NK-92 treated with Interleukin-12 subunit alpha and Interleukin-12 subunit beta, amount 100 ng/mL, for 24 hours (cell line): ENCODE measurements at regions not wholly inside any gene's neighbourhood (a gene's known extent, or its start where the extent isn't known, plus 50 kb on each side); places are given as distances from the start of the nearest gene placed in this dataset.
"Not testable (repeated sequence)": the region's sequence is repeated elsewhere in the genome, so short reads cannot be mapped to it uniquely, and the experiment has no call there.

ENCODE experiments used
- DNase-seq: peaks from one replicate; lab custom pipeline; 2025; lab: John Stamatoyannopoulos, UW

GRCh38 chr5:68021916-68022315, 193.6 kb upstream of the PIK3R1 start:
- no peak for DNase-seq

GRCh38 chr5:68021227-68021626, 194.3 kb upstream of the PIK3R1 start:
- no peak for DNase-seq

DNA sequence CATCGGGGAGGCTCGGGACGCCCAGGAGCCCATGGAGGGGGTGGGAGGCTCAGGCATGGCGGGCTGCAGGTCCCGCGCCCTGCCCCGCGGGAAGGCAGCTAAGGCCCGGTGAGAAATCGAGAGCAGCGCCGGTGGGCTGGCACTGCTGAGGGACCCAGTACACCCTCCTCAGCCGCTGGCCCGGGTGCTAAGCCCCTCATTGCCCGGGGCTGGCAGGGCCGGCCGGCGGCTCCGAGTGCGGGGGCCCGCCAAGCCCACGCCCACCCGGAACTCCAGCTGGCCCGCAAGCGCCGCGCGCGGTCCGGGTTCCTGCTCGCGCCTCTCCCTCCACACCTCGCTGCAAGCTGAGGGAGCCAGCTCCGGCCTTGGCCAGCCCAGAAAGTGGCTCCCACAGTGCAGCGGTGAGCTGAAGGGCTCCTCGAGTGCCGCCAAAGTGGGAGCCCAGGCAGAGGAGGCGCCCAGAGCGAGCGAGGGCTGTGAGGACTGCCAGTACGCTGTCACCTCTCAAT, 195.0 kb upstream of the PIK3R1 start:
- DNase-seq = not testable (repeated sequence)

DNA sequence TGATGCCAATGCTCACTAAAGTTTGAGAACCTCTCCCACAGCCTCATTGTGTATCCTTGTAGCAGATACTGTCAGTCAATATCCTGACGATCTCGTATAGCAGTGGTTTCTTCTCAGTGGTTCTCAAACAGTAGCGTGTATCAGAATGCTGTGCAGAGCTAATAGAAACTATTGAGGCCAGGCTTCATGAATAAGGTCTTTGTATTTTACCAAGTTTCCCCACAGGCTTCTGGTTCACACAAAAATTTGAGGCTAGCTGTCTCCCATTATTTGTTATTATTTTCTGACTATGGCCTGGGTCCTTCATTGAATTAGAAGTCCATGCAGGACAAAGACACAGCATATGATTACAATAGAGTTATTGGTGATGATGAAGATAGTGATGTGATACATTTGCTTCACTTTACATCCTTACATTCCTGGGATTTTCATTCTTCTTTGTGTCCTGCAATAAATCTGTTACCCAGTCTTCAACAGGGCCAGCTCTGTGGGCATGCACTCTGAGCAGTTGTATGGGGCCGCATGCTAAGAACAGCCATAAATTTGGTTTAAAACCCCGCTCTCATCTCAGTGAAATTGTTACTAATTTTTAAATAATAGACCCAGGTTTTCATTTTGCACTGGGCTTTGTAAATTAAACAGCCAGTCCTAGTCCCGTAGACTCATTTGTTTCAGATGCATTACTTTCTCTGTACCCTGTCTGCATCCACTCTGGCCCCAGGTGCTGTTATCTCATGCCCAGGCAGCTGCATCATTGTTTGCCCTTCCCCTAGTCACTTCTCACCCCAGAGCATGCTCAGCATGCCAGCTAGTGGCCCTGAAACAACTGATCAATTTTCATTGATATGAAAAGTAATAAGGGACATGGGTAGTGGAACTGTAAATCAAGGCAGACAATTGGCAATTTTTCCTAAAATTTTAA, 199.9 kb upstream of the PIK3R1 start:
- DNase-seq = no peak

DNA sequence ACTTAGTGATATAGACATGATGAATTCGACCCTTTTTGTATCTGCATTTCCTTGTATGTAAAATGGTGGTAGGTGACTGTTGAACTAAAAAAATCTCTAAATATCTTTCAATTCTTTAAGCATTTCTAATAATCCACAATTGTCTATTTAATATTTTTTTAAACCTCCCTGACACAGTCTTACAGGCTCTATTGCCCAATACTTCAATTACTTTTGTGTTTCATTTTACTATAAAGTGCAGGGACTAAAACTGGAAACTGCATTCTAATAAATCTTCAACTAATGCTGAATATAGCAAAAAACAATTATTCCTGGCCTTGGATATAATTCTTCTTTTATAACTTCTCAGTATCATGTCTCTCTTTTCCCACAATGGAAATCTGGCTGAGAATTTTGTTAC, 202.7 kb upstream of the PIK3R1 start:
- DNase-seq = no peak

- DNase-seq = no peak
Measured at GRCh38 chr5:68012429-68012828, 203.1 kb upstream of the PIK3R1 start.

GRCh38 chr5:68011801-68012200, 203.8 kb upstream of the PIK3R1 start:
- no peak for DNase-seq

DNA sequence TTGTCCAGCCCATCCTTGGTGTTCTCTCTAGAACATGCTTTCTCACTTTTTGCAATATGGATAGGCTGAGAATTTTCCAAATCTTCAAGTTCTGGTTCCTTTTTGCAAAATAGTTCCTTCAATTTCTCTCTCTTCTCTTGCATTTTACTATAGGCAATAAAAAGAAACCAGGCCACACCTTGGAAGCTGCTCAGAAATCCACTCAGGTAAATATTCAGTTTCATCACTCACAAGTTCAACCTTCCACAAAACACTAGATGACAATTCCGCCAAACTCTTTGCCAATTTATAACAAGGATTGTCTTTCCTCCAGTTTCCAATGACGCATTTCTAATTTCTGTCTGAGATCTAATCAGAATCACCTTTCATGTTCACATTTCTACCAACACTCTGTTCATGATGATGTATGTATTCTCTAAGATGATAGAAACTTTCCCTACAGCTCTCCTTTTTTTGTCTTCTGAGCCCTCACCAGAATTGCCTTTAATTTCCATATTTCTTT, 204.2 kb upstream of the PIK3R1 start:
- no peak for DNase-seq

- DNase-seq = no peak
Measured at GRCh38 chr5:68010740-68011139, 204.8 kb upstream of the PIK3R1 start.

GRCh38 chr5:68007451-68007850, 208.1 kb upstream of the PIK3R1 start:
- no peak for DNase-seq

DNA sequence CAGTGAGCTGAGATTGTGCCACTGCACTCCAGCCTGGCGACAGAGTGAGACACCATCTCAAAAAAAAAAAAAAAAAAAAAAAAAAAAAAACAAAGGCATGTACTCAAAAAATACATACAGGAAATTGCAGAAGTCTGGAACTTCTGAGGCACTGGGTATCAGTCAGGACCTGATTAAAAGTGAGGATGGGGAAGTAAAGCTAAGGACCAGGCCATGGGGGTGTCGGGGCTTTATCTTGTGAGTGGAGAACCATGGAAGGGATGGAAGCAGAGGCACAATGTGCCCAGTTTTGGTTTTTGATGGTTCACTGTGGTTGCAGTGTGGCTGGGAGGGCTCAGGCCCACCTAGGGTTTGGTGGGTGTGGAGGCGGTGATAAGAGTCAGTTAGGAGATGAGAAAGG, 212.7 kb upstream of the PIK3R1 start:
- no peak for DNase-seq

DNA sequence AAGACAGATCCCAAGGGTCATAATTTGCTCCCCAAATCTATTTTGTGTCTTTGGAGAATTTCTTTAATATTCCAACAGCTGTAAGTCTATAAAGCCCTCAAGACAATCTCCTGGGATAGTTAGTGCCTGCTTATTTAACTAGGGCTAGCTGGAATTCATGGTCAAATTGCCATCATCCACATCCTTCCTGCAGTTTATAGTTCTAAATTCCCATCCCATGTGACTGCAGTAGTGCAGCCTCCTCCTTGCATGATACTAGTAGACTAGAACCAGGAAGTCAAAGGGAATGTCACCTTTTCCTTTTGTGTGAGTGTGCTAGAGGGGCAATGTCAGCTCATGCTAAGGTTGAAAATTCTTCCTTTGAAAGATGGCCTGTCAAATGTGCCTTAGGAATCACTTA, 214.8 kb upstream of the PIK3R1 start:
- DNase-seq = no peak

DNA sequence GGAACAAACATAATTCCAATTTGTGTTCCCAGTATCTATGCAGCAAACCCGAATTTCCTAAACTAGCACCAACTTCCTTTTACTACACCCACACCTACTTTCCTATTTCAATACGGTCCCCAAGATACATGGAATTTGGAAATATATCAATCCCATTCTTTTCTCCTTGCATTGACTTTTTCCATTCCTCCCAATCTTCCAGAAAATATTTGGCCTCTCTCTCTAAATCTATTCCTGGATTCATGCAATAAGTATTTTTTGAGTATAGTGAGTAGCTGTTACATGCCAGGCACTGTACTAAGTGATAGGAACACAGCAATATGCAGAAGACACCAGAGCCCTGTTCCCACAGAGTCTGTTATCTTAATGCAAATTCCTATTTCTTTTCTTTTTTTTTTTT, 216.2 kb upstream of the PIK3R1 start:
- no peak for DNase-seq

DNA sequence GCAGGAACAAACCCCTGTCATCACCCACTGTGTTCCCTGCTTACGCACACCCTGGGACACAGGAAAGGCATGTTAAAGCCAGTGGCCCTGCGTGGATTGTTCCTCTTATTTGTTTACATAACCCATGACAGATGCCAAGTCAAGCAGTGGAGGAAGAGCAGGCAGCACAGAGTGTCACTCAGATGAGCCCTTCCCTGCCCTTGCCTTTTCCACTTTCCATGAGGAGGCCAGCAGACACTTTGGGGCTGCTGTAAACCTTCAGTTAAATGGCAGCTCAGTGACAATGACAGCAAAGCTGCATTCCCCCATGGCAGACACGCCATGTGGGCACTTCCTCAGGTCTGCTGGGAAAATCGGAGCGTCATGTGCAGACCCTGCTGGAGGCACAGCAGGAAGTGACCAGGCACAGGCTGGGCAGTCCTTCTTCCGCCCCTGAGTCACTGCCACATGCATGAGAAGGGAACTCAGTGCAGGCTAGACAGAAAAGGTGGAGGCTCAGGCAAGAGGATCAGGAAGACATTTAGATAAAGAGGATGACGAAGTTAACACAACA, 216.8 kb upstream of the PIK3R1 start:
- DNase-seq = no peak

- DNase-seq = no peak
Measured at GRCh38 chr5:67997892-67998457, 217.6 kb upstream of the PIK3R1 start.

GRCh38 chr5:67997148-67997547, 218.4 kb upstream of the PIK3R1 start:
- DNase-seq = no peak

- DNase-seq = no peak
Measured at GRCh38 chr5:67996596-67996995, 219.0 kb upstream of the PIK3R1 start.

DNA sequence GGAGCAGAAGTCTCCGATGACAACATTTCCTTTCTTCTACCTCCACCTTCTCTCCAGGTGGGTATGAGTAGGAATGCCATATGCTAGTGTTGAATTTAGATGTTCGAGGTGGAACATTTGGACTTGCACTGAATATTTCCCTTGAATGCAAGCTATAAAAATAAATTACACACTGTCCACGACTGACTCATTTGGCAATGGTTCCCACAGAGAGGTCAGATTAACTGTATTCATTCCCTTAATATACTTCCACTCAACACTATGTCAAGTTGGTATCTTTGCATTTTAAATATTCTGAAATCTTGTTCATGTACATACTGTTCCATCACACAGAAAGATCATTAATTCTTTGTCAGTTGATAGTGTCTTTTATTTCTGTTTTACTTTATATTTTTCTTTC, 222.6 kb upstream of the PIK3R1 start:
- DNase-seq = no peak

DNA sequence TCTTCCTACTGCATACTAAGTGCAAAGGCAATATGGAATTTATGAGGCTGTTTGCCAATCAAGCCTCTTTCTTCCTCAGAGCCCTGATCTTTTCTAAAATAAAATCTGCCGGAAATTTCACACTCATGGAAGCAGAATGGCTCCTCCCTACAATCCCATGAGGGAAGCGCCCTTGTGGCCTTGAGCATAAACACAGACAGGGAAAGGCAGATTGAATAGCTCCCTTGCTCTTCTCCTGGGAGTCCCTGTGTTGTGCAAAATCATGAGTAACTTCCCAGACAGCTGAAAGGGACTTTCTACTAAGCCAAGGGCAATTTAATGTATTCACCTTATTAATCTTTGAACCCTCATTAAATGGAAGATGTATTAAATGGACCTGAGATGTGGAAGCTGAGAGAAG, 226.1 kb upstream of the PIK3R1 start:
- no peak for DNase-seq

DNA sequence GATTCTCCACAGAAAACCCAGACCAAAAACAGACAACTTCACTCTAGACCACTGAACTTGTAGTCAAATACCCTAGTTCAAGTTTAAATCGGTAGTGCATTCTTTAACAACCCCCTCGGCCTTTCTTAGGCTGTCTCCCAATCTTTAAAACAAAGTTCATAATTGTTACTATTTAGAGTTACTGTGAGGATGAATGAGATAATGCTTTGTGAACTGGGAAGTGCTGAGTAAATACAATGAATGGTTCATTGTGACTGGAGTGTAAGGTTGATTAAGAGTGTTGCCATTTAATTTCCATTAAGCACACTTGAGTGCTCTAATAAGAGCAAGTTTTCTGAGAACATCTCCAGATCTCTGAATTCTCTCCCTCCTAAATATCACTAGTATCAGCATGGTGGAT, 228.8 kb upstream of the PIK3R1 start:
- no peak for DNase-seq

DNA sequence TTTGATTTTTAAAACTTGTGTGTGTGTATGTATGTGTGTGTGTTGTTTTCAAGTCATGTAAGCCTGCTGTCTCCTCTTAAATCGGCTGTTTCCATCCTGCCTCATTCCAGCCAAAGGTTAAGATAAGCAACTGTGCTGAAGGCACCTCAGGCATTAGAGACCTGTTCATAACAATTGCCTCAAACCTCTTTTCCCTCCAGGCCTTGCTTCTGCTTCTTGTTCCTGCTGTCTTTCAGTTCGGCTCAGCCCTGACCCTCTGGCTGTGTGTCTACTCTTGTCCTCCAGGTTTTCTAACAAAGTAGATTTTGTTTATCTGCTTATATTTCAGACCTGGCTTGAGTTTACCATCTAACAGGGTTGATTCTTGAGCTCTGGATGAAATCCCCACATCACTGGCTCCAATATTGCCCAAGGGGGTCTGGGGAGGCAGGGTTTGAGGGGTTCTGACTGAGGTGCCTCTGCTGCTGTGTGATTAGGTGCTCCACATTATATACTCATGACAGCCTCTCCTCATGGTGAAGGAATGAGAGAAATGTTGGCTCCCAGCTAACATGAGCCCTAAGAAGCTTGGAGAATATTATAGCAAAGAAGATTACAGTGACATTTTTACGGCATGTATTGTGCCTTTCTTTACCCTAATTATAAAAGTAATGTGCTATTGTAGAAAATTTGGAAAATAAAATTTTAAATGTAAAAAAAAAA, 229.7 kb upstream of the PIK3R1 start:
- no peak for DNase-seq

GRCh38 chr5:67984546-67984945, 231.0 kb upstream of the PIK3R1 start:
- DNase-seq = no peak
